NT2/D1 (cell line): ENCODE measurements at regions not wholly inside any gene's neighbourhood (a gene's known extent, or its start where the extent isn't known, plus 50 kb on each side); places are given as distances from the start of the nearest gene placed in this dataset.

Experiments used
- SUZ12 ChIP-seq: IDR thresholded peaks from 2 replicates; pipeline ENCODE4 v1.6.1; 2011; ENCODE audit not compliant: insufficient read length, insufficient read depth; ENCODE audit errors: extremely low read depth
- YY1 ChIP-seq: IDR thresholded peaks from 2 replicates; pipeline ENCODE4 v1.6.1; 2011; ENCODE audit not compliant: insufficient read length, insufficient read depth
- ZNF274 ChIP-seq: IDR thresholded peaks from 2 replicates; pipeline ENCODE4 v1.6.1; 2011; ENCODE audit warnings: mild to moderate bottlenecking, low read depth, low read length

DNA sequence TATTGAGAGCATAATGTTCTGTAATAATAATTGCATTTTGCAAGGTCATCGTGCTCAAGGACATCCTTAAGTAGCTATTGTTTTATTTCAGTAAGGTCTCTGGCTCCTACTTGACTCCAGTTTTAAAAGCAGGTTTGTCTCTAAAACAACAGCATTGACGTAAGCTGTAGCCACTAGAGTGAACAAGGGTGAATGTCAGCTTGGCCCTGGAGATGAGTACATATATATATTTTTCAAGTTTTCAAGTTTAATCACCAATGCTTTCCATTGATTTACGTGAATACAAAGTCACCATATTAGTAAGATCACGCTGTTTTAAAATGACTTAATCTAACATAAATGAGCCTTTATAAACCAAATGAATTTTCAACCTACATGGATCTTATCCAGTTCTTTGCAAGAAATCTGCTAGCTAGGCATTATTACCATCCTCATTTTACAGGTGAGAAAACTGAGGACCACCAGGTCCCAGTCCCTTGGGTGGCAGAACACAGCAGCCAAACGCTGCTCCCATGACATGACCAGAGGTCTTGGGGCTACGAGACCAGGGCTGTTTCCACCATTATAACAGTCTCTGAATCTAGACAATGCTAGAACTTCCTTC lies 57.2 kb upstream of the ELMO1 start:
- TF ChIP-seq SUZ12: no peak
- no peak for TF ChIP-seq YY1
- TF ChIP-seq ZNF274: no peak
